ENCODE measurements at regions not wholly inside any gene's neighbourhood (a gene's known extent, or its start where the extent isn't known, plus 50 kb on each side); places are given as distances from the start of the nearest gene placed in this dataset.
A peak's percentile ranks its signal among the peaks of the same experiment; 100 is the strongest.

DNA sequence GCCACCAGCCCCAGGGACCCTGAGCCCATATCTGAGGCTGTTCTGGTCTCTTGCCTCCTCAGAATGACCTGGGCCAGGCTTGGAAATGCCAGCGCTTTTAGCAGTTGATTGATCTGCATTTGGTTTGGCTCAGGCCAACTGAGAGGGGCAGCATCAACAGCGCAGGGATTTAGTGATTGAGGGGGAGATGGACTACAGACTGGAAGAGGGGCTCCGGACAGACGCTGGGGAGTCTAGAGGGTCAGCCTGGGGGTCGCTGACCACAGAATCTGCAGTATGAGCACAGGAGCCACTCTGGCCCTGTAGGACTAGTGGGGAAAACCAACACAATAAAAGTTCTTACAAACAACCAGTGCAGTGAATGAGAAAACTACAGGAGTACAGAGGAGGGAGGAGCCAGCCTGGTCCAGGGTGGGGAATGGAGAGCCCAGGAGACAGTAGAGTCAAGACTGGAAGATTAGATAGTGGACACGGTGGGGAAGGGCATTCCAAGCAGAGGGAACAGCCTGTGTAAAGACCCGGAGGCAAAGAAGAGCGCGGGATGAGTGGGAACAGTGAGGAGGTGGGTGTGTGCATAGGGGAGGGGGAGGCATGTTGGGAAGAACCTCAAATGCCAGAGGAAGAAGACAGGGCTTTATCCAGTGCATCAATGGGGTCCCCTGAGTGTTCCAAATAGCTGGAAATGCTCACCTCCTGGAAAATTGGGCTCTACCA is 128.9 kb downstream of the MRM1 start:
- DNase-seq, result no peak

DNA sequence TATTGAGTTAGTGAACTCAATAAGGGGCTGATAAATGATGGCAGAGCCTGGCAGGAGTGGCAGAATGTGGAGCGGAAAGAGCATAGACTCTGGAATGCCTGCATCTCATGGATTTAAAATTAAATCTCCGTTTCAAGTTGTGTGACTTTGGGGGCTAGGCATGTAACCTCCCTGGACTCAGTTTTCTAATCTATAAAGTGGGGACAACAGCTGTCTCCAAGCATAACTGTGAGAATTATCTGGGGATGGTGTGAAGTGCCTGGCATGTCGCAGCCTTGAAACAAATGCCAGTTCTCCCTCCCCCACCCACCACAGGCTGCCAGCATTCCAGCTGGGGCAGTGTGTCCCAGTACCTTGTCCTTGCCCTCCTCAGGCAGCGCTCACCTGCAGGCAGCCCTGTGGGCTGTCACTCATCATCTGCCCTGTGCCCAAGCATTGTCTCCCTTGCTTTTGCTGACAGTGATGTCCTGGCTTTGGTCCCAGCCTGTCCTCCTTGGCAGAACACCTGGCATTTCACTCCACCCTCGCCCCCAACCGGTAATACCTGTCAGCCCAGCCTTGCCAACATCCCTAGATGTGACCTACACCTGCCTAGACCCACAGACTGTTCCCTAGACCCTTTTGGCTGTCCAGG is 129.6 kb downstream of the MRM1 start:
- no peak for DNase-seq

- no peak for DNase-seq
Measured at GRCh38 chr17:36731811-36732210, 130.4 kb downstream of the MRM1 start.

GRCh38 chr17:36732351-36732750 is 131.0 kb downstream of the MRM1 start:
- no peak for DNase-seq

GRCh38 chr17:36736201-36737156 is 135.1 kb downstream of the MRM1 start:
- DNase-seq, result no peak

GRCh38 chr17:36739208-36739607 is 137.8 kb downstream of the MRM1 start:
- DNase-seq, result no peak

GRCh38 chr17:36740157-36740556 is 138.8 kb downstream of the MRM1 start:
- DNase-seq, result no peak

DNA sequence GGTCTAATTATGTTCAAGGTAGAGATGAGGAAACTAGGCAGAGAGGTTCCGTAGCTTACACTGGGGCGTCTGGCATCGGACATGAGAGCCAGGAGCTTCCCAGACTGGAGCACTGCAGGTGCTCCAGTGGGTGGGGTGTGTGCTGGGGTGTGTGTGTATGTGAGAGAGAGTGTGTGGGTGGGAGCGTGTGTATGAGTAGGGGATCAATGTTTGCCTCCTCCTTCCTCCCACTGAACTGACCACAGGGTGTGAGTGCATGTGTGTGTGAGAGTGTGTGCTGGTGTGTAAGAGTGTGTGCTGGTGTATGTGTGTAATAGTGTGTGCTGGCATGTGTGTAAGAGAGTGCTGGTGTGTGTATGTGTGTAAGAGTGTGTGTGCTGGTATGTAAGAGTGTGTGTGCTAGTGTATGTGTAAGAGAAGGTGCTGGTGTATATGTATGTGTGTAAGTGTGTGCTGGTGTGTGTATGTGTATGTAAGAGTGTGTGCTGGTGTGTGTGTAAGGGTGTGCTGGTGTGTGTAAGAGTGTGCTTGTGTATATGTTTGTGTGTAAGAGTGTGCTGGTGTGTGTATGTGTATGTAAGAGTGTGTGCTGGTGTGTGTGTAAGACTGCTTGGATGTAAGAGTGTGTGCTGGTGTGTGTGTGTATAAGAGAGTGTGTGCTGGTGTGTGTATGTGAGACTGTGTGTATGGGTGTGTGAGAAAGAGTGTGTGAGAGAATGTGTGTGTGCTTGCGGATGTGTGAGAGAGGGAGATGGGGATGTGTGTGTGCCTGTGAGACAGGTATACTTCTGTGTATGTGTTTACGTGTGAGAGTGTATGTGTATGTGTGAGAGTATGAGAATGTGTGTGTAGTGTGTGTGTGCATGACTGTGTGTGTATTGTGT is 139.9 kb downstream of the MRM1 start:
- DNase-seq, result no peak

DNA sequence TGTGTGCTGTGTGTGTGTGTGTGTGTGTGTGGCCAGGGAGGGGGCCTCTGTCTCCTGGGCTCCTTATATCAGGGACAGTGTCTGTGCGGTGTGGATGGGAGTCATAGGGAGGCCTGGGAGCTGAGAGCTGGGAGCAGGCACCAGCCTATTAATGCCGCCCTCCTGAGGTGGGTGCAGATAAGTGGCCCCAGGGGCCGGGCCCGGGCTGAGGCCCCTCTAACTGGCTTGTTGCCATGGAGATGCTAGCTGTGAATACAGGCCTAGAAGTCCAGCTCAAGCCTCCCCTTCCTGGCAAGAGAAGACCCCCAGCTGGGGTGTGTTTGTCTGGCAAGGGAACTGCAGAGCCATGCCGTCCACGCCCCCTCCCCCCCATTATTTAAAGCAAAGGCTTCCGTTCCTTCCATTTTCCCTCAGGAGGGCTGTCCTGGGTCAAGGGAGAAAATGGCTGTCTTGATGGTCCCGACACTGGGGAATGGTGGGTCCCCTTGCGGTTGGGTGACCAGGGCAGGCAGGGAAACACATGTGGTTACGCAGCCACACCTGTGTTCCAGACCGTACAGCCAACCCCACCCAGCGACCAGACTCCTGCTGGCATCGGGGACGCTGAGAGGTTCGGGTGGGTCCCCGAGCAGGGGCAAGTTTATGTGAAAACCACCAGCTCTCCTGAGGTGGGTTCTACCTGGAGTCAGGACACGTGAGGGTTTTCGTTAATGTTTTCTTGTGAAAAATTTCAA is 141.1 kb downstream of the MRM1 start:
- DNase-seq, result no peak

DNA sequence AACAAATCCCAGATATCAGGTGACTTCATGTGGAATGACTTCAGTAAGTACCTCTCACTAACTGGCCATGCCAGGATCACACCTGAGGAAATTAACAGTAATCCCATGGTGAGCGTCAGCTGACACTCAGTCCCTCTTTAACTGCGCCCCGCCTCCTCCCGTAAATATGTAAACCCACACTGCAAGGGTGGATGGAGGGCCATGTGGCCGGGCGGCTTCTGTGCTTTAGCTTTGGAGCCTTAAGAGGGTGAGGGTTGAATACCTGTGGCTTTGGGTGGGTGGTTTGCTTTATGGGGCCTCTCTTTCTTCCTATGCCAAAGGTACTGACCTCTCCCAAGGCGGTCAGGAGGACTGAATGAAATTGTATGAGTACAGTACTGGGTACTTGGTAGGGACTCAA is 141.7 kb downstream of the MRM1 start:
- DNase-seq, result no peak

GRCh38 chr17:36746381-36747053 is 145.1 kb downstream of the MRM1 start:
- no peak for DNase-seq

- no peak for DNase-seq
Measured at GRCh38 chr17:36747861-36748260, 146.5 kb downstream of the MRM1 start.

- no peak for DNase-seq
Measured at GRCh38 chr17:36748272-36748671, 146.9 kb downstream of the MRM1 start.

GRCh38 chr17:36749493-36749892 is 148.1 kb downstream of the MRM1 start:
- DNase-seq, result no peak

GRCh38 chr17:36750316-36750885 is 149.0 kb downstream of the MRM1 start:
- no peak for DNase-seq

DNA sequence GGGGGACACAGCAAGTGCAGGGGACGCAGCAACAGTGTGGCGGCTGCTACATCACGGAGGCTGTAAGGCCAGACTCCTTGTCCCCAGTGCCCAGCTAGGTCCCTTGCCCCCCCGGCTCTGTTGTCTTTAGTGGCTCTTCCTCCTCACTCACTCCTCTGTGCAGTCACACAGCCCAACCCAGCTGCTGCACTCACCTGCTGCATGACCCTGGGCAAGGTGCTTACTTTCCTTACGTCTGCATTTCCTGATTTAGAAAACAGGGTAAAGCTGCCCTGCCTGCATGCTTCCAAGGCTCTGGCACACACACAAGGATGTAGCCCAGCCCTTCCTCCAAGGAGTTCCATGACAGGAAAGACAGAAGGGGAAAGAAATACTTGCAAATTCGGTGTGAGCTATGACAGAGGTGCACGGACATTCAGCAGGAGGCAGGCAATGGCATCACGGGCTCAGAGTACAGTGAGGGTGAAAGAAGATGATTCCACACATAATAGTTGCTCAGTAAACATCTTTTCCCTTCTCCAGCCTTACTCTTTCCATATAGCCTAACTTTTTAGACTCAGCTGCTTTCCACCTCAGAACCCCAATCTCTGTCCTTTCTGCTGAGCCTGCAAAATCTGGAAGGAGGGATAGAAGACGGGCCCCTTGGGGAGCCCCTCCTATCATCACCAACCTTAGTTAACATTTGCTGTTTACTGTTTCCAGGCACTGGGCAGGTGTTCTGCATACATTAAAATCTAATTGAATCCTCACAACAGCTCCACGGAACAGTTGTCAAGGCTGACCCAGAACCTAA is 150.9 kb downstream of the MRM1 start:
- DNase-seq, result no peak

- peak; percentile 17 to 37 for DNase-seq
Measured at GRCh38 chr17:36755586-36755985, 154.2 kb downstream of the MRM1 start.

- DNase-seq, result no peak
Measured at GRCh38 chr17:36756695-36757094, 155.3 kb downstream of the MRM1 start.

GRCh38 chr17:36760425-36760824 is 159.0 kb downstream of the MRM1 start:
- no peak for DNase-seq

All from CD4-positive, alpha-beta T cell treated with Interleukin-4 for 1 hour (primary cell).